ENCODE measurements at regions not wholly inside any gene's neighbourhood (a gene's known extent, or its start where the extent isn't known, plus 50 kb on each side); places are given as distances from the start of the nearest gene placed in this dataset.

DNA sequence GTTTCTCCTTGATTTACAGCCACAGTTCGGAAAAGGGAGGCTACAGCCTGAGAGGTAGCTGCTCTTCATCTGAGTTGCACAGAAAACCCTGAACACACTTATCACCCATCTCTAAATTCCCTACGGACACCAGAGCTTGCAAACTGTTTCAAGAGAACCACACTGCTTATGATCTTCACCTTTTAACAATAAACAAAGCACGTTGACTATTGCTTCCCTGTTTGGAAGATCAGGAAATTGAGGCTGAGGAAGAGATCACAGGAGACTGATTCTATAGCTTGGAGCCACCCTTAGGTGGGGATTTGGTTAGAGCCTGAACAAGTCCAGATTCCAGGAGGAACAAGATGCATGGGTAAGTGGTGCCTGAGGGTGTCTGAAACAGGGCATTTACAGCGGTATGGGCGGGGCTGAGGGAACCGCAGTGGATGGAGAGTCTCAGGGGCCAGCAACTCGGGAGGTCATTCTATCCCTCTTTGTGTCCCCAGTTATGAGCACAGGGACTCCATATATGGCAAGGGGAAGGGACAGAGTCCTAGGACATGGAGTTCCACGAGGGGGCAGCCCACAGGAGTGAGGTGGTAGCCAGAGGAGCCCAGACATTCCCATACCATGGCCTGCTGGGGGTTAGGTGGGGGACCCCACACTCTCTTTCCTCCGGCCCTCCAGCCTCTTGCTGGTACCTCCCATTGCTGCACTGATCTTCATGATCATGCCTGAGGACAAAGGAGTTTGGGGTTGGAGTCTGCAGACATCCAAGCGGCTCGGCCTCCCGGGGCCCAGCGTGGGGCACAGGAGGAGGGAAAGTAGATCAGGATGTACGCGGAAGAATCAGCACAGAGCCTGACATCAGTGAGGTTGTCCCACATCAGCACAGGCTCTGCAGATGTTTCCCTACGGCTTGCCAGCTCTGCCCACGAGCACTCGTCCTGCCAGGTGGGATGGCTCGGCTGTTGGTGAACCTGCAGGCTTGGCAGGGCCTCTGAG, 162.3 kb upstream of the ZNF536 start:
- Histone ChIP-seq H3K4me1 (peaks cover 0 to 4% (median 0%) of the 10 kb centered on the region in 6 donors), H3K27ac (no peak overlapping the region), H3K4me3 (no peak overlapping the region), H3K36me3 (no peaks in the 10 kb centered on the region), H3K27me3 (replicated peaks in 1 of 7) (peaks cover 0 to 48% (median 0%) of the 10 kb centered on the region in 7 donors), H3K9me3 (peaks cover 0 to 7% (median 0%) of the 10 kb centered on the region in 8 donors)
- 65 to 76% (median 74%) methylated on average over 17 to 19 of the region's 19 CpGs for WGBS, 5 donors
- TF ChIP-seq POLR2AphosphoS5 (IDR thresholded peaks at IDR 0.05): no peak
- TF ChIP-seq POLR2A (IDR thresholded peaks at IDR 0.05): no peak
- TF ChIP-seq, protein P1, sequence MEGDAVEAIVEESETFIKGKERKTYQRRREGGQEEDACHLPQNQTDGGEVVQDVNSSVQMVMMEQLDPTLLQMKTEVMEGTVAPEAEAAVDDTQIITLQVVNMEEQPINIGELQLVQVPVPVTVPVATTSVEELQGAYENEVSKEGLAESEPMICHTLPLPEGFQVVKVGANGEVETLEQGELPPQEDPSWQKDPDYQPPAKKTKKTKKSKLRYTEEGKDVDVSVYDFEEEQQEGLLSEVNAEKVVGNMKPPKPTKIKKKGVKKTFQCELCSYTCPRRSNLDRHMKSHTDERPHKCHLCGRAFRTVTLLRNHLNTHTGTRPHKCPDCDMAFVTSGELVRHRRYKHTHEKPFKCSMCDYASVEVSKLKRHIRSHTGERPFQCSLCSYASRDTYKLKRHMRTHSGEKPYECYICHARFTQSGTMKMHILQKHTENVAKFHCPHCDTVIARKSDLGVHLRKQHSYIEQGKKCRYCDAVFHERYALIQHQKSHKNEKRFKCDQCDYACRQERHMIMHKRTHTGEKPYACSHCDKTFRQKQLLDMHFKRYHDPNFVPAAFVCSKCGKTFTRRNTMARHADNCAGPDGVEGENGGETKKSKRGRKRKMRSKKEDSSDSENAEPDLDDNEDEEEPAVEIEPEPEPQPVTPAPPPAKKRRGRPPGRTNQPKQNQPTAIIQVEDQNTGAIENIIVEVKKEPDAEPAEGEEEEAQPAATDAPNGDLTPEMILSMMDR (IDR thresholded peaks at IDR 0.05 in 8 of 11, conservative IDR thresholded peaks at IDR 0.05 in 3 of 11): no peak
- DNase-seq: no peak
- intact Hi-C loops (cut with DNase I; ENCODE audit: low total_unique reads): no loop called here

DNA sequence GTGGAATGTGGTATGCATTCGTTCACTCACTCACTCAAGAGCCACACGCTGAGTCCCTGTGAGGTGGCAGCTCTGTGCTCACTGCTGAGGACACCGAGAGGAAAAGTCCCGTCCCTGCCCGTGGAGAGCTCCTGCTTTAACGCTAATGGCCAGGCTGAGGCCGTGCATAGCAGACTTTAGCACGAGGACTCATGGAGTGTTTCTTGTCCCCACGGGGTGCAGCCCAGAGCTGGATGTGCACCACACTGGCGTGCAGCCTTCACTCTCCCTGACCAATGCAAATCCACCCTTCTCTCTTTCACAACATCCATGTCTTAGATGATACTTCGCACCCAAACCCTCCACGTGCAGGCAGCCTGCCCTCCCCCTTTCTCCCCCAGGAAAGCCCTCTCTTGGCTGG, 159.6 kb upstream of the ZNF536 start:
- 80 to 89% (median 85%) methylated on average over 12 of the region's 12 CpGs for WGBS, 5 donors

DNA sequence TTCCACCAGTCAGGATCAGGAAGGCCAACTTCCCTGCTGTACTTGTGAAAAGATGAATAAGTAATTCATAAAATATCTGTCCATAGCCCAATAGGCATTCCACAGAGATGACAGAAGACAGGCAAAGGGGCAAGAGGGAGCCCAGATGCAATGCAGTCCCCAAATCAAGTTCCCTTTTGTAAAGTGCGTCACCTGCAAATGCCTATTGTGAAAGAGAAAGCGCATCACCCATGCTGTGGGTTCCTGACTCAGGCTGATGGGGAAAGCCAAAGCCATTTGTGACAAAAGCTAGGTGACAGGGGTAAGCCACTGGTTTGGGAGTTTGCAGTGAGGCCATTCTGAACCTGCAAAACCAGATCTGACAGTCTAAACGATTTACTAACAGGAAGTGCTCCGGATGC, 157.5 kb upstream of the ZNF536 start:
- Histone ChIP-seq H3K36me3 (no peaks in the 10 kb centered on the region), H3K4me3 (no peak overlapping the region), H3K27ac (no peak overlapping the region), H3K9me3 (no peaks in the 10 kb centered on the region), H3K27me3 (replicated peaks in 1 of 7) (peaks cover 0 to 57% (median 0%) of the 10 kb centered on the region in 7 donors), H3K4me1 (peaks cover 0 to 8% (median 0%) of the 10 kb centered on the region in 6 donors)
- no peak for TF ChIP-seq POLR2AphosphoS5 (IDR thresholded peaks at IDR 0.05)
- TF ChIP-seq, protein P1 (IDR thresholded peaks at IDR 0.05 in 8 of 11, conservative IDR thresholded peaks at IDR 0.05 in 3 of 11): no peak
- no peak for TF ChIP-seq POLR2A (IDR thresholded peaks at IDR 0.05)
- intact Hi-C loops (cut with DNase I; ENCODE audit: low total_unique reads): no loop called here
- WGBS, 5 donors: 7 to 27% (median 22%) methylated on average over 4 of the region's 4 CpGs
- no peak for DNase-seq

More for the DNA sequence above, 159.6 kb upstream of the ZNF536 start:
- Histone ChIP-seq H3K27ac (no peak overlapping the region), H3K4me1 (peaks cover 0 to 8% (median 0%) of the 10 kb centered on the region in 6 donors), H3K9me3 (no peaks in the 10 kb centered on the region), H3K27me3 (replicated peaks in 1 of 7) (peaks cover 0 to 59% (median 0%) of the 10 kb centered on the region in 7 donors), H3K36me3 (no peaks in the 10 kb centered on the region), H3K4me3 (no peak overlapping the region)
- DNase-seq: no peak
- TF ChIP-seq POLR2AphosphoS5 (IDR thresholded peaks at IDR 0.05): no peak
- TF ChIP-seq, protein P1 (IDR thresholded peaks at IDR 0.05 in 8 of 11, conservative IDR thresholded peaks at IDR 0.05 in 3 of 11): no peak
- intact Hi-C loops (cut with DNase I; ENCODE audit: low total_unique reads): no loop called here

DNA sequence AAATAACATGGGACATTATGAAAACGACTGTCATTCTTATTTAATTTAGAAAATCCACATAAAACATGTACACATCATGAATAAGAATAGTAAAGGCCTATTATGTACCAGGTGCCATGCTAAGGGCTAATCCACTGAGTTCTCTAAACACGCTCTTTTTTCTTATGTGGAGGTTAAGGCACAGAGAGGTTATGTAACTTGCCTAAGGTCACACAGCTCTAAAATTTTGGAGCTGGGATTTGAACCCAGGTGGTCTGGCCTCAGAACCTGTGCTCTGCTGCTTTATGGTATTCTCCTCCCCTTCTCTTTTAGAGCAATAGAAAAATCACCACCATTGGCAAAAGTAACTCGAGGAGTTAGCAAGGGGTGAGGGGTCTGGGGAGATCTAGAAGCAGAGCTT, 156.9 kb upstream of the ZNF536 start:
- Histone ChIP-seq H3K27me3 (replicated peaks in 1 of 7) (peaks cover 0 to 58% (median 0%) of the 10 kb centered on the region in 7 donors), H3K9me3 (no peaks in the 10 kb centered on the region)

More for the DNA sequence above, 156.9 kb upstream of the ZNF536 start:
- DNase-seq: no peak
- intact Hi-C loops (cut with DNase I; ENCODE audit: low total_unique reads): no loop called here
- Histone ChIP-seq H3K27ac (no peak overlapping the region), H3K4me1 (peaks cover 0 to 8% (median 0%) of the 10 kb centered on the region in 6 donors), H3K36me3 (no peaks in the 10 kb centered on the region), H3K4me3 (no peak overlapping the region)
- WGBS, 5 donors: 61 to 76% (median 74%) methylated on average over 3 of the region's 3 CpGs
- no peak for TF ChIP-seq POLR2AphosphoS5 (IDR thresholded peaks at IDR 0.05)
- TF ChIP-seq, protein P1 (IDR thresholded peaks at IDR 0.05 in 8 of 11, conservative IDR thresholded peaks at IDR 0.05 in 3 of 11): no peak
- TF ChIP-seq POLR2A (IDR thresholded peaks at IDR 0.05): no peak
